ENCODE measurements at regions not wholly inside any gene's neighbourhood (a gene's known extent, or its start where the extent isn't known, plus 50 kb on each side); places are given as distances from the start of the nearest gene placed in this dataset.

GRCh38 chr3:74304424-74304823 lies 310.0 kb downstream of the CNTN3 start:
- TF ChIP-seq CTCF (IDR thresholded peaks at IDR 0.05; ENCODE audit: insufficient read depth, low read length, missing control alignments): no peak
- DNase-seq (ENCODE audit: low read depth, low spot score): no peak
- ChIA-PET POLR2A (no interaction called here), CTCF (no interaction called here)
- no peak overlapping the region for H3K4me3 ChIP-seq (ENCODE audit: low read depth, low read length)

- CTCF ChIA-PET: no interaction called here
Observed at GRCh38 chr3:74303711-74304110, 310.7 kb downstream of the CNTN3 start.

GRCh38 chr3:74302969-74303368 lies 311.5 kb downstream of the CNTN3 start:
- POLR2A ChIA-PET: no interaction called here
- no peak overlapping the region for H3K4me3 ChIP-seq (ENCODE audit: low read depth, low read length)
- DNase-seq (ENCODE audit: low read depth, low spot score): no peak
- CTCF ChIA-PET: no interaction called here
- no peak for TF ChIP-seq CTCF (IDR thresholded peaks at IDR 0.05; ENCODE audit: insufficient read depth, low read length, missing control alignments)

More at GRCh38 chr3:74303711-74304110, 310.7 kb downstream of the CNTN3 start:
- DNase-seq (ENCODE audit: low read depth, low spot score): no peak
- POLR2A ChIA-PET: no interaction called here
- no peak for TF ChIP-seq CTCF (IDR thresholded peaks at IDR 0.05; ENCODE audit: insufficient read depth, low read length, missing control alignments)
- H3K4me3 ChIP-seq (ENCODE audit: low read depth, low read length): no peak overlapping the region

- no peak for DNase-seq (ENCODE audit: low read depth, low spot score)
- TF ChIP-seq CTCF (IDR thresholded peaks at IDR 0.05; ENCODE audit: insufficient read depth, low read length, missing control alignments): no peak
- no peak overlapping the region for H3K4me3 ChIP-seq (ENCODE audit: low read depth, low read length)
- ChIA-PET CTCF (no interaction called here), POLR2A (no interaction called here)
Observed at GRCh38 chr3:74302281-74302680, 312.2 kb downstream of the CNTN3 start.

GRCh38 chr3:74301056-74301455 lies 313.4 kb downstream of the CNTN3 start:
- H3K4me3 ChIP-seq (ENCODE audit: low read depth, low read length): no peak overlapping the region
- DNase-seq (ENCODE audit: low read depth, low spot score): no peak
- ChIA-PET CTCF (no interaction called here), POLR2A (no interaction called here)
- no peak for TF ChIP-seq CTCF (IDR thresholded peaks at IDR 0.05; ENCODE audit: insufficient read depth, low read length, missing control alignments)

- ChIA-PET CTCF (no interaction called here), POLR2A (no interaction called here)
- DNase-seq (ENCODE audit: low read depth, low spot score): no peak
- TF ChIP-seq CTCF (IDR thresholded peaks at IDR 0.05; ENCODE audit: insufficient read depth, low read length, missing control alignments): no peak
- no peak overlapping the region for H3K4me3 ChIP-seq (ENCODE audit: low read depth, low read length)
Observed at GRCh38 chr3:74295479-74295878, 319.0 kb downstream of the CNTN3 start.
